ENCODE measurements at regions not wholly inside any gene's neighbourhood (a gene's known extent, or its start where the extent isn't known, plus 50 kb on each side); places are given as distances from the start of the nearest gene placed in this dataset.

GRCh38 chr7:88450874-88451273 is 144.2 kb upstream of the STEAP4 start:
- intact Hi-C loops (cut with DNase I), result no loop called here
- DNase-seq, result no peak

- intact Hi-C loops (cut with DNase I), result no loop called here
- no peak for DNase-seq
Observed at GRCh38 chr7:88449410-88449809, 142.7 kb upstream of the STEAP4 start.

DNA sequence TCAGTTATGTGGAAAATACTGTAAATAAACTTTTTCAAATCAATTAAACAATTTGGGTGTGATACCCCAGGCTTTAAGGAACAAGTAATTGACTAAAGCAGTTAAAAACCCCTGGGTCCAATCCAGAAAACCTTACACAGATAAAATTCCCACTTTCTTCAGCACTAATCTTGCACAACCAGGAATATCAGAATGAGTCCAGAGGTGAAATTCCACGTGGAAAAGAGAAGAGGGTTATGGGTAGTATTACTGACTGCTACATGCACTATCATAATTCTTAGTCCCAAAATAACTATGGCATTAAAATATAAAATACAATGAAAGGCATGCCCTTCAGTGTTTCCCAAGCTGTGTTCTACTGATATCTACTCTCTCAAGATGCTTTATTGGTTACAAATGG is 135.7 kb upstream of the STEAP4 start:
- no peak for DNase-seq
- intact Hi-C loops (cut with DNase I), result no loop called here

- intact Hi-C loops (cut with DNase I), result no loop called here
- no peak for DNase-seq
Observed at GRCh38 chr7:88437132-88437531, 130.4 kb upstream of the STEAP4 start.

DNA sequence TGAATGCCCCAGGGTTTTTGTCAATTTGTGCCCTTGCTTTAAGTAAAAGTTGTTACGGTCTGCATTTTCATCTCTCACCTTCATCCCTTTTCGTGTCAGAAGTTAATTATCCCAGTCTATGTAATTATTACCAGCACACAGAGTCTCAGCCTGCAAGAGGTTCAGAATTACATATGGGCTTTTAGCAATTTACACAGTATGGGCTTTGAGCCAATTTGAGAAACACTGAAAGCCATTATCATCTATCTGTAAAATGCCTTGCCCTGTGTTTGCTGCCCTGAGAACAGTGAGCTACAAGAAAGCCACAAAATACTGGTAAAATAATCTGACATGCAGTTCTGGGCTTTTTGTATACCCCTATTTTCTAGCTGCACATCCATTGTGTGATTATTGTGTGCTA is 125.6 kb upstream of the STEAP4 start:
- no peak for DNase-seq
- intact Hi-C loops (cut with DNase I), result no loop called here

GRCh38 chr7:88431882-88432281 is 125.2 kb upstream of the STEAP4 start:
- no peak for DNase-seq
- intact Hi-C loops (cut with DNase I), result no loop called here

GRCh38 chr7:88429382-88429781 is 122.7 kb upstream of the STEAP4 start:
- intact Hi-C loops (cut with DNase I), result no loop called here
- DNase-seq, result no peak

GRCh38 chr7:88402529-88402928 is 95.8 kb upstream of the STEAP4 start:
- intact Hi-C loops (cut with DNase I), result no loop called here
- DNase-seq, result no peak

GRCh38 chr7:88401009-88401623 is 94.4 kb upstream of the STEAP4 start:
- intact Hi-C loops (cut with DNase I), result no loop called here
- DNase-seq, result no peak

- intact Hi-C loops (cut with DNase I), result no loop called here
- no peak for DNase-seq
Observed at GRCh38 chr7:88399696-88400240, 93.1 kb upstream of the STEAP4 start.

GRCh38 chr7:88399036-88399435 is 92.3 kb upstream of the STEAP4 start:
- intact Hi-C loops (cut with DNase I), result no loop called here
- DNase-seq, result peak in 1 of 10 donors; percentile 22

DNA sequence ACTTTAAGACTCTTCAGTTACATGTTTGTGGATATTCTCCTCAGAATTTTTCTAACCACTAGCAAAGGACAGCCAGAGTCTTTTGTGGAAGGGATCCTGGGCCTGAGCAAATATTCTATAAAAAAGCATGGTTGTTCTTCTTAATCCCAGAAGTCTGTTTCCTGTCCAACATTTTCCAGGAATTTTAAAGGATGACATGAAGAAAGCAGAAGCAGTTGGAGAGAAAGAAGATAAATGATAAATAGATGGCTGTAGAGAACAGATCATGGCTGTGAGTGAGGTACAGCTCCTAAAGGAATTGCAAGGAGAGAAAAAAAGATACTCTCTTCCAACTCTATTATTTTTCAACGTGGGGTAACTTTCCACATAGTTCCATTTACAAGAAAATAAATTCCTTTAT is 91.8 kb upstream of the STEAP4 start:
- intact Hi-C loops (cut with DNase I), result no loop called here
- no peak for DNase-seq

- intact Hi-C loops (cut with DNase I), result no loop called here
- DNase-seq, result no peak
Observed at GRCh38 chr7:88396948-88397322, 90.2 kb upstream of the STEAP4 start.

GRCh38 chr7:88396295-88396947 is 89.7 kb upstream of the STEAP4 start:
- intact Hi-C loops (cut with DNase I), result no loop called here
- DNase-seq, result no peak

- intact Hi-C loops (cut with DNase I), result no loop called here
- DNase-seq, result no peak
Observed at GRCh38 chr7:88395715-88396114, 89.0 kb upstream of the STEAP4 start.

DNA sequence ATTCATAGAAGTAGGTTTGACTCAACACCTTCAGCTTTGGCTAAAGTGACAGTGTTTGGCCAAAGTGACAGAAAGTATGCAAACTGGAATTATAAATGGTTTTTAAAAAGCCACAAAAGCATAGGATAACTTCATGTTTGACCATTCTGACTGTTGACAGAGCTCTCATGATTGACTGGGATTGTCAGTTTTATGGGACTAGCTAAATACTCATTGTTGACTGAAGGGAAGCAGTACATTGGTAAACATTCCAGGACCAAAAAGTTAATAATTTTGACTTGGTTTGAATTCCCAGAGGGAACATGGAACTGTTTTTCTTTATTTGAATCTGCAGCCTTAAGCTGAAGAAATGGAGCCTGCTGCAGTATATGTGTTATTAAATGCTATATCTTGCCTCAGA is 84.6 kb upstream of the STEAP4 start:
- DNase-seq, result no peak
- intact Hi-C loops (cut with DNase I), result no loop called here

GRCh38 chr7:88387368-88387767 is 80.7 kb upstream of the STEAP4 start:
- no peak for DNase-seq
- intact Hi-C loops (cut with DNase I), result no loop called here

DNA sequence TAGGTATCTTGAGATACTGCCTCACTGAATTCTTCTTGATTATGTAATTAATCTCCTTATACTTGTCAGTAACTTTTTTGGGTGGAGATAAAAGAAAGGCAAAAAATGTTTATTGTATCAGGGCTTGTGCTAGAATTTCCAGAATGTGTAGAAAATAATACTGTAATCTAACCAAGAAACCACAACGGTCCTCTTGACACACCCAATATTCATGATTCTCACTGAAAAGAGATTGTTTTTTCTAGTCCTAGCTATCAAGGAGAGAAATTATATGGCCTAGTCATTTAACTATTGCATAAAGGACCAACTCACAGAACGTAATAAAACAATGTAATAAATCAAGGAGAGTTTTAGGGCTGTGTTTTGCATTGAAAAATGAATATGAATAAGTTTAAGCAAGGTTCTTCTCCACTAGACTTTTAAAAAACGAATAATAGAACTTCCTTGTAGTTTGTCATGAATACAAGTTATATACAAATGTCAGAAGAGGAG is 80.0 kb upstream of the STEAP4 start:
- intact Hi-C loops (cut with DNase I), result no loop called here
- no peak for DNase-seq

DNA sequence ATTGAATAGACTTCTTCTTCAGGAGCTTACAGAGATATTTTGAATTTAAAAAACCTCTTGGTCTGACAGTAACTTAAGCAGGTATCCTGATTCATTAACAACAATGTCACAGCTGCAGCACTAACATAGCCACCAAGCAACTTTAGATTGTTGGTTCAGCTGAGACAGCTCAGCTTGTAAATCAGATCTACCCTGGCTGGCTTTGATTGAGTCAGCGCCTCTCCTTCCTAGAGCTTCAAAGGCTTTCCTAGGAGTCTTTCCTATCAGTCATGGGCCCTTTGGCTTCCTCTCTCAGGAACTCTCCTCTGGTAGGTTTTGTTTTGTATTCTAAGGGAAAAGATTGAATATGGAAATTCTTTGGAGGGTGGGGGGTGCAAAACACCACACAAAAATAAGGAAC is 70.7 kb upstream of the STEAP4 start:
- no peak for DNase-seq
- intact Hi-C loops (cut with DNase I), result no loop called here

- peak in 1 of 10 donors; percentile 47 for DNase-seq
- intact Hi-C loops (cut with DNase I), result no loop called here
Observed at GRCh38 chr7:88368686-88369085, 62.0 kb upstream of the STEAP4 start.

DNA sequence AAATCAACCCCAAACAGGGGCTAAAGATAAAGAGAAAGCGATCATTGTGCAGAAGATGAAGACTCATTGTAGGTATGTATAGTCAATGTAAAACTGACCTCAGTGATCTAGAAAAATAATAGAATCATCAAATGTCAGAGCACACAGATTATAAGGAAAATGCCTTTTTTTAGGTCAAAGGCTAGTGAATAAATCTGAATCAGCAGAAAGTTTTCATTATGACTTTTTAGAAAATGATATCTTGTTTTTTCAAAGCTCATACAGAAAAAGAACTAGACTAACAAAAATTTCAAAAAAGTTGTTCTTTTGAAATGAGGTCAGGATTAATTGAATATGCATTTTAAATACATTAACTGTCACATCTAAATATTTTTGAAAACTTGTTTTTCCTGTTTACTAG is 60.2 kb upstream of the STEAP4 start:
- no peak for DNase-seq
- intact Hi-C loops (cut with DNase I), result no loop called here

GRCh38 chr7:88363869-88364268 is 57.2 kb upstream of the STEAP4 start:
- intact Hi-C loops (cut with DNase I), result no loop called here
- no peak for DNase-seq

All from posterior cingulate gyrus (tissue), 11 donors.